KMS-11 (cell line): ENCODE measurements at regions not wholly inside any gene's neighbourhood (a gene's known extent, or its start where the extent isn't known, plus 50 kb on each side); places are given as distances from the start of the nearest gene placed in this dataset.

ENCODE experiments used
- H2AFZ ChIP-seq: fragments of 200-600 bp; sonication (generic); 2 replicates; pipeline ENCODE4 v1.6.1; 2016; ENCODE audit warnings: antibody characterized with exemption, mixed run types, low read depth
- H3K27ac ChIP-seq: fragments of 200-600 bp; sonication (generic); 2 replicates; pipeline ENCODE4 v1.6.1; 2016; ENCODE audit warnings: mild to moderate bottlenecking, mixed run types
- H3K27me3 ChIP-seq: fragments of 200-600 bp; sonication (generic); 2 replicates; pipeline ENCODE4 v1.6.1; 2017; ENCODE audit warnings: mild to moderate bottlenecking, low read depth, mixed run types, moderate library complexity; ENCODE audit not compliant: insufficient read depth
- H3K36me3 ChIP-seq: fragments of 200-600 bp; sonication (generic); 2 replicates; pipeline ENCODE4 v1.6.1; 2017; ENCODE audit warnings: mild to moderate bottlenecking, mixed run types; ENCODE audit not compliant: insufficient read depth
- H3K4me1 ChIP-seq: fragments of 200-600 bp; sonication (generic); 2 replicates; pipeline ENCODE4 v1.6.1; 2016; ENCODE audit warnings: mild to moderate bottlenecking, low read depth, mixed run types; ENCODE audit not compliant: poor library complexity, severe bottlenecking
- H3K4me2 ChIP-seq: fragments of 200-600 bp; sonication (generic); 2 replicates; pipeline ENCODE4 v1.7.0; 2016; ENCODE audit warnings: mild to moderate bottlenecking, mixed run types
- H3K4me3 ChIP-seq: fragments of 200-600 bp; sonication (generic); IDR thresholded peaks from 2 replicates; pipeline ENCODE4 v1.6.1; 2017; ENCODE audit warnings: low read depth, low read length, mixed read lengths; ENCODE audit not compliant: insufficient read depth
- H3K79me2 ChIP-seq: fragments of 200-600 bp; sonication (generic); 2 replicates; pipeline ENCODE4 v1.6.1; 2016; ENCODE audit warnings: low read depth, mixed run types; ENCODE audit not compliant: insufficient read depth
- H3K9ac ChIP-seq: fragments of 200-600 bp; sonication (generic); 2 replicates; pipeline ENCODE4 v1.6.1; 2016; ENCODE audit warnings: mild to moderate bottlenecking, mixed run types
- H4K20me1 ChIP-seq: fragments of 200-600 bp; sonication (generic); 2 replicates; pipeline ENCODE4 v1.6.1; 2016; ENCODE audit warnings: mild to moderate bottlenecking, mixed run types; ENCODE audit not compliant: insufficient read depth
- TF ChIP-seq, protein P1 (sequence below): fragments of 200-600 bp; sonication (generic); conservative IDR thresholded peaks from 2 replicates; pipeline ENCODE4 v1.6.1; 2017; ENCODE audit warnings: low read depth, mild to moderate bottlenecking, antibody characterized with exemption, low read length, moderate library complexity, mixed read lengths

DNA sequence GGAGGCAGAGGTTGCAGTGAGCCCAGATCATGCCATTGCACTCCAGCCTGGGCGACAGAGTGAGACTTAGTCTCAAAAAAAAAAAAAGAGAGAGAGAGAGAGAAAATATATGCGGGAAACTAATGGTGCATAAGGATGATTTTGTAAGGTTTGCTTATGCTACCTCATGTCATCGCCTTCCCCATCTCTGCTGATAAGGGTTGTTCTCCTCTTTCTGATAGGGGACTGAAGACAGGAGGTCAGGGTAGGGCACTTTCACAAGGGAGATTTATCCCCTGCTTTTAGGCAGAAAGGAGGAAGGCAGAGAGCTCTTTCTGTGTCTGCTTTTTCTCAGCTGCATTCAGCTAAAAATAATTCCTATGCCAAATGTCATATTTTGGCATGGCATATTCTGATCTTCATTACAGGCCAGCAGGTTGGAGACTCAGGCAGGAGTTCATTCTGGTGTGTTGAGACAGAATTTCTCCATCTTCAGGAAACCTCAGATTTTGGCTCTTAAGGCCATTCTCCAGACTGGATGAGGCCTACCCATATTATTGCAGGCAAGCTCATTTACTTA lies 220.2 kb downstream of the AUH start:
- Histone ChIP-seq H3K4me1 (peaks cover 68% of the 10 kb centered on the region), H3K36me3 (no peaks in the 10 kb centered on the region), H3K4me3 (no peak overlapping the region), H3K27me3 (no peaks in the 10 kb centered on the region), H3K4me2 (no peak overlapping the region), H3K79me2 (peaks cover 13% of the 10 kb centered on the region; the same call in 1 of the 2 replicates), H3K9ac (no peak overlapping the region), H2AFZ (no peak overlapping the region), H3K27ac (no peak overlapping the region), H4K20me1 (no peaks in the 10 kb centered on the region)
- TF ChIP-seq, protein P1, sequence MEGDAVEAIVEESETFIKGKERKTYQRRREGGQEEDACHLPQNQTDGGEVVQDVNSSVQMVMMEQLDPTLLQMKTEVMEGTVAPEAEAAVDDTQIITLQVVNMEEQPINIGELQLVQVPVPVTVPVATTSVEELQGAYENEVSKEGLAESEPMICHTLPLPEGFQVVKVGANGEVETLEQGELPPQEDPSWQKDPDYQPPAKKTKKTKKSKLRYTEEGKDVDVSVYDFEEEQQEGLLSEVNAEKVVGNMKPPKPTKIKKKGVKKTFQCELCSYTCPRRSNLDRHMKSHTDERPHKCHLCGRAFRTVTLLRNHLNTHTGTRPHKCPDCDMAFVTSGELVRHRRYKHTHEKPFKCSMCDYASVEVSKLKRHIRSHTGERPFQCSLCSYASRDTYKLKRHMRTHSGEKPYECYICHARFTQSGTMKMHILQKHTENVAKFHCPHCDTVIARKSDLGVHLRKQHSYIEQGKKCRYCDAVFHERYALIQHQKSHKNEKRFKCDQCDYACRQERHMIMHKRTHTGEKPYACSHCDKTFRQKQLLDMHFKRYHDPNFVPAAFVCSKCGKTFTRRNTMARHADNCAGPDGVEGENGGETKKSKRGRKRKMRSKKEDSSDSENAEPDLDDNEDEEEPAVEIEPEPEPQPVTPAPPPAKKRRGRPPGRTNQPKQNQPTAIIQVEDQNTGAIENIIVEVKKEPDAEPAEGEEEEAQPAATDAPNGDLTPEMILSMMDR, result no peak

DNA sequence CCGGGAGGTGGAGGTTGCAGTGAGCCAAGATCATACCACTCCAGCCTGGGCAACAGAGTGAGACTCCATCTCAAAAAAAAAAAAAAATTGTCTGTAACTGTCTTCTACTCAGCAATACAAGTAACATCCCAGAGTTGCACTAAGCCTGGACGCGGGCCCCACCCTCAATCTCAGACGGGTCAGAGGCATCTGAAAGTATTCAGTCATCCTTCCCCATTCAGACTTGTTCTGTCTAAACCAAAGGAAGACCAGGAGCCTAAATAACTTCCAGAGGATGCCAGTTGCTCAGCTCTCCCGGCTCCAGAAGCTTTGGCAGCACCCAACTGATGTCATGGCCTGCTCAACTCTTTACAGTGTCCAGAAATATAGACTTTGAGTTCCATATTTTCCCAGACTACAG lies 218.6 kb downstream of the AUH start:
- Histone ChIP-seq H2AFZ (no peak overlapping the region), H3K4me3 (no peak overlapping the region), H3K4me1 (peaks cover 71% of the 10 kb centered on the region), H3K27ac (no peak overlapping the region), H3K36me3 (no peaks in the 10 kb centered on the region), H3K27me3 (no peaks in the 10 kb centered on the region), H4K20me1 (no peaks in the 10 kb centered on the region), H3K9ac (no peak overlapping the region), H3K79me2 (peaks cover 25% of the 10 kb centered on the region; the same call in 1 of the 2 replicates), H3K4me2 (no peak overlapping the region)
- TF ChIP-seq, protein P1, result no peak

DNA sequence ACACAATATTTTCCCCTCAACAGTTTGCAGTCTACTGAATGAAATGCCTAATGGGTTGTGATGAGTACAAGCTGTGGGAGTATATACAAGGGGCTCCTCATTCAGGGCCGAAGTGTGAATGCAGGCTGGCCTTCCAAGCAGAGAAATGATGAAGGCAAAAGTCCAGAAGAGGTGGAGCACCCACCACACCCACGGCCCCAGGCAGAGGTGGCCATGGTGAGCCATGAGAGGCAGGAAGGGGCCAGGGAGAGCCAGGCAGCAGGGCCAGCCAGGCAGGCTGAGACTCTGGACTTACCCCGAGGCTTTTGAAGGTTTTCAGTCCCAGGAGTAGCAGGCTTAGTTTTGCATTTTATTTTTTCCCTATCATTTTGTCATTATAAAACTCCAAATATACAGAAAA lies 218.1 kb downstream of the AUH start:
- H3K4me2 ChIP-seq, result no peak overlapping the region
- H3K27ac ChIP-seq, result no peak overlapping the region
- peaks cover 73% of the 10 kb centered on the region for H3K4me1 ChIP-seq
- H4K20me1 ChIP-seq, result no peaks in the 10 kb centered on the region
- TF ChIP-seq, protein P1, result no peak
- H3K4me3 ChIP-seq, result no peak overlapping the region
- H2AFZ ChIP-seq, result no peak overlapping the region
- H3K9ac ChIP-seq, result no peak overlapping the region
- peaks cover 30% of the 10 kb centered on the region; the same call in 1 of the 2 replicates for H3K79me2 ChIP-seq
- no peaks in the 10 kb centered on the region for H3K27me3 ChIP-seq
- no peaks in the 10 kb centered on the region for H3K36me3 ChIP-seq

DNA sequence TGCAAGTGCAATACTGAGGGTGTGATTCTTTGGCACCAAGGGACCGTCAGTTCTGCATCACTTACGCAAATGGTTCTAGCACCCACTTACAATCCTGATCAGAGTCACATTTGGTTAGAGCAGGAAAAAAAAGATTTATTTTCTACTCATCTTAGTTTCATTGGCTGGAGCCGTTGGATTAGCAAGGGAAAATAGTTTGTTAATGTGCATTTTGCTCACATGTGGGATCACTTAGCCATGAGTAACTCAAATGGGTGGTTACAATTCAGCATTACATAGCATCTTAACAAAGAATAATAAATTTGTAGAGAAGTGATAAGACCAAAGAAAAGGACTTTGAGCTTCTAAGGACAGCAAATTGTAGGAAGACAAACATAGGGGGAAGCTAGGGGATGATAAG lies 216.9 kb downstream of the AUH start:
- Histone ChIP-seq H3K79me2 (peaks cover 39% of the 10 kb centered on the region; the same call in 1 of the 2 replicates), H3K9ac (no peak overlapping the region), H3K4me3 (no peak overlapping the region), H2AFZ (no peak overlapping the region), H4K20me1 (no peaks in the 10 kb centered on the region), H3K36me3 (no peaks in the 10 kb centered on the region), H3K27ac (no peak overlapping the region), H3K4me2 (no peak overlapping the region), H3K27me3 (no peaks in the 10 kb centered on the region), H3K4me1 (peaks cover 73% of the 10 kb centered on the region)
- TF ChIP-seq, protein P1, result no peak
